ENCODE measurements at regions not wholly inside any gene's neighbourhood (a gene's known extent, or its start where the extent isn't known, plus 50 kb on each side); places are given as distances from the start of the nearest gene placed in this dataset.

- no peak for TF ChIP-seq HDGF (IDR thresholded peaks at IDR 0.05)
- TF ChIP-seq IRF4 (IDR thresholded peaks at IDR 0.05; ENCODE audit: low read depth, low read length) = no peak
- TF ChIP-seq RUNX3 (IDR thresholded peaks at IDR 0.05; ENCODE audit: low read length) = no peak
- no peak for TF ChIP-seq ZNF24 (IDR thresholded peaks at IDR 0.05)
Measured at GRCh38 chr3:147851062-147851461, 441.9 kb downstream of the ZIC1 start (continued).

GRCh38 chr3:147854542-147854941 lies 445.4 kb downstream of the ZIC1 start:
- WGBS (ENCODE audit: insufficient coverage, insufficient replicate concordance, low lambda C conversion rate, missing lambda C conversion rate) = 2% methylated on average over 4 of the region's 4 CpGs
- ChIA-PET SMC1A (ENCODE audit: uncharacterized antibody, unreplicated experiment) (interaction anchor here (0.6 to 0.9 kb wide), 2 partner anchors 9 to 224 kb away, joined by 3 read pairs; no protein-coding TSS in a partner anchor), CTCF (interaction anchor here (0.5 kb wide), 1 partner anchor 206 kb away, joined by 3 read pairs; no protein-coding TSS in a partner anchor), RAD21 (ENCODE audit: unreplicated experiment) (no interaction called here), POLR2A (no interaction called here)
- FAIRE-seq (no peak), ATAC-seq (no peak), DNase-seq (ENCODE audit: low read depth, low spot score) (no peak)
- Histone ChIP-seq H3K4me1 (ENCODE audit: control insufficient read depth, insufficient read depth, low read length) (no peaks in the 10 kb centered on the region), H3K4me2 (ENCODE audit: control insufficient read depth, insufficient read depth) (no peak overlapping the region), H4K20me1 (ENCODE audit: control insufficient read depth, insufficient read depth) (no peaks in the 10 kb centered on the region), H3K27ac (ENCODE audit: control insufficient read depth, insufficient read depth) (no peak overlapping the region), H2AFZ (ENCODE audit: control insufficient read depth, low read depth, low read length) (no peak overlapping the region), H3K9me3 (replicated peaks; ENCODE audit: control insufficient read depth, insufficient read depth, low read length) (no peaks in the 10 kb centered on the region), H3K9ac (ENCODE audit: control insufficient read depth, insufficient read depth, low read length) (no peak overlapping the region), H3K27me3 (replicated peaks in 1 of 2; ENCODE audit: control insufficient read depth in 2 of 2, insufficient read depth in 2 of 2, low read length in 1 of 2) (no peaks in the 10 kb centered on the region), H3K79me2 (ENCODE audit: control insufficient read depth, insufficient read depth, low read length) (no peaks in the 10 kb centered on the region), H3K4me3 (no peak overlapping the region), H3K36me3 (ENCODE audit: control insufficient read depth in 2 of 2, insufficient read depth in 2 of 2, low read length in 1 of 2) (no peaks in the 10 kb centered on the region)
- in situ Hi-C loops (cut with MboI) = no loop called here
- TF ChIP-seq EP300 (IDR thresholded peaks at IDR 0.05; ENCODE audit: borderline replicate concordance in 1 of 2, control insufficient read depth in 1 of 2, low read depth in 2 of 2, low read length in 2 of 2) = no peak
- TF ChIP-seq MEF2A (IDR thresholded peaks at IDR 0.05; ENCODE audit: insufficient read depth, low read depth, low read length) = no peak
- intact Hi-C loops (cut with micrococcal nuclease; ENCODE audit: unreplicated experiment) = no loop called here
- no TSS peak for BruUV-seq (replicated peaks)

GRCh38 chr3:147864754-147865354 lies 455.7 kb downstream of the ZIC1 start:
- H3K27me3 ChIP-seq (replicated peaks in 1 of 2; ENCODE audit: control insufficient read depth in 2 of 2, insufficient read depth in 2 of 2, low read length in 1 of 2) = no peaks in the 10 kb centered on the region
- H3K4me2 ChIP-seq (ENCODE audit: control insufficient read depth, insufficient read depth) = no peak overlapping the region
- H3K79me2 ChIP-seq (ENCODE audit: control insufficient read depth, insufficient read depth, low read length) = no peaks in the 10 kb centered on the region
- H3K4me1 ChIP-seq (ENCODE audit: control insufficient read depth, insufficient read depth, low read length) = no peaks in the 10 kb centered on the region
- SMC1A ChIA-PET (ENCODE audit: uncharacterized antibody, unreplicated experiment) = no interaction called here
- H3K36me3 ChIP-seq (ENCODE audit: control insufficient read depth in 2 of 2, insufficient read depth in 2 of 2, low read length in 1 of 2) = no peaks in the 10 kb centered on the region
- DNase-seq (ENCODE audit: low read depth, low spot score) (no peak), ATAC-seq (no peak), FAIRE-seq (no peak)
- no TSS peak for BruUV-seq (replicated peaks)
- intact Hi-C loops (cut with micrococcal nuclease; ENCODE audit: unreplicated experiment) = no loop called here
- no peak overlapping the region for H3K27ac ChIP-seq (ENCODE audit: control insufficient read depth, insufficient read depth)
- no peaks in the 10 kb centered on the region for H3K9me3 ChIP-seq (replicated peaks; ENCODE audit: control insufficient read depth, insufficient read depth, low read length)
- CTCF ChIA-PET = no interaction called here
- in situ Hi-C loops (cut with MboI) = no loop called here
- H3K9ac ChIP-seq (ENCODE audit: control insufficient read depth, insufficient read depth, low read length) = no peak overlapping the region
- no peaks in the 10 kb centered on the region for H4K20me1 ChIP-seq (ENCODE audit: control insufficient read depth, insufficient read depth)
- POLR2A ChIA-PET = no interaction called here
- H2AFZ ChIP-seq (ENCODE audit: control insufficient read depth, low read depth, low read length) = no peak overlapping the region
- H3K4me3 ChIP-seq = no peak overlapping the region
- RAD21 ChIA-PET (ENCODE audit: unreplicated experiment) = no interaction called here
- TF ChIP-seq RELA (IDR thresholded peaks at IDR 0.05; ENCODE audit: borderline replicate concordance, partially characterized antibody) = no peak
- TF ChIP-seq TCF12 (IDR thresholded peaks at IDR 0.05; ENCODE audit: low read depth, low read length) = no peak
- TF ChIP-seq JUNB (IDR thresholded peaks at IDR 0.05) = no peak
- TF ChIP-seq CREB1 (IDR thresholded peaks at IDR 0.05; ENCODE audit: low read depth) = no peak
- TF ChIP-seq CEBPZ (IDR thresholded peaks at IDR 0.05; ENCODE audit: low read depth, low read length) = no peak
- TF ChIP-seq CEBPB (IDR thresholded peaks at IDR 0.05; ENCODE audit: borderline replicate concordance in 1 of 2, low read depth in 2 of 2, low read length in 2 of 2) = no peak
- no peak for TF ChIP-seq KLF5 (IDR thresholded peaks at IDR 0.05; ENCODE audit: partially characterized antibody)
- no peak for TF ChIP-seq RUNX3 (IDR thresholded peaks at IDR 0.05; ENCODE audit: low read length)
- TF ChIP-seq HDAC2 (IDR thresholded peaks at IDR 0.05) = no peak
- no peak for TF ChIP-seq CHD4 (IDR thresholded peaks at IDR 0.05)
